ENCODE measurements at regions not wholly inside any gene's neighbourhood (a gene's known extent, or its start where the extent isn't known, plus 50 kb on each side); places are given as distances from the start of the nearest gene placed in this dataset.
"Not testable (repeated sequence)": the region's sequence is repeated elsewhere in the genome, so short reads cannot be mapped to it uniquely, and the experiment has no call there.

GRCh38 chr5:17106521-17106920 lies 110.9 kb upstream of the BASP1 start:
- no peak for DNase-seq (ENCODE audit: low spot score)
- no peak for TF ChIP-seq CTCF (IDR thresholded peaks at IDR 0.05; ENCODE audit: borderline replicate concordance, control extremely low read depth, extremely low read depth, insufficient read depth, missing control alignments)
- in situ Hi-C loops (cut with MboI; ENCODE audit: low sequenced_read_pairs, unreplicated experiment): no loop called here

GRCh38 chr5:17112091-17112716 lies 105.2 kb upstream of the BASP1 start:
- DNase-seq (ENCODE audit: low spot score); in situ Hi-C loops (cut with MboI; ENCODE audit: low sequenced_read_pairs, unreplicated experiment): not testable (repeated sequence)

GRCh38 chr5:17113174-17113958 lies 104.1 kb upstream of the BASP1 start:
- in situ Hi-C loops (cut with MboI; ENCODE audit: low sequenced_read_pairs, unreplicated experiment): no loop called here
- no peak for DNase-seq (ENCODE audit: low spot score)
- no peak for TF ChIP-seq CTCF (IDR thresholded peaks at IDR 0.05; ENCODE audit: borderline replicate concordance, control extremely low read depth, extremely low read depth, insufficient read depth, missing control alignments)

- in situ Hi-C loops (cut with MboI; ENCODE audit: low sequenced_read_pairs, unreplicated experiment): no loop called here
- no peak for TF ChIP-seq CTCF (IDR thresholded peaks at IDR 0.05; ENCODE audit: borderline replicate concordance, control extremely low read depth, extremely low read depth, insufficient read depth, missing control alignments)
- DNase-seq (ENCODE audit: low spot score): no peak
These were observed 103.2 kb upstream of the BASP1 start for GRCh38 chr5:17114233-17114632.

- no peak for TF ChIP-seq CTCF (IDR thresholded peaks at IDR 0.05; ENCODE audit: borderline replicate concordance, control extremely low read depth, extremely low read depth, insufficient read depth, missing control alignments)
- no peak for DNase-seq (ENCODE audit: low spot score)
- in situ Hi-C loops (cut with MboI; ENCODE audit: low sequenced_read_pairs, unreplicated experiment): no loop called here
These were observed 102.5 kb upstream of the BASP1 start for GRCh38 chr5:17114715-17115599.

GRCh38 chr5:17115855-17116254 lies 101.6 kb upstream of the BASP1 start:
- no peak for TF ChIP-seq CTCF (IDR thresholded peaks at IDR 0.05; ENCODE audit: borderline replicate concordance, control extremely low read depth, extremely low read depth, insufficient read depth, missing control alignments)
- DNase-seq (ENCODE audit: low spot score): no peak
- in situ Hi-C loops (cut with MboI; ENCODE audit: low sequenced_read_pairs, unreplicated experiment): no loop called here
